K562 (cell line): ENCODE measurements at regions not wholly inside any gene's neighbourhood (a gene's known extent, or its start where the extent isn't known, plus 50 kb on each side); places are given as distances from the start of the nearest gene placed in this dataset.

Source experiments
- ATAC-seq: fragments of 200-7000 bp; cut with Tn5 transposase; 3 replicates; pipeline ENCODE4 v1.9.1; 2020; ENCODE audit warnings: moderate library complexity
- BruUV-seq: library from RNA; stranded (reverse); fragments of 400-500 nt; replicated peaks from 2 replicates; lab custom pipeline; 2021; lab: Mats Ljungman, UMichigan
- CTCF ChIA-PET: fragments of 300-600 bp; formaldehyde crosslinking; extraction: SDS; loops from one replicate; lab custom pipeline; 2021; ENCODE audit warnings: low intra/inter-chr PET ratio; lab: Yijun Ruan, JAX
- POLR2A ChIA-PET: fragments of 300-600, 350-650 bp; sonication (Branson Sonifier 250); formaldehyde crosslinking; extraction: SDS; loops from one replicate; lab custom pipeline; 2021; ENCODE audit warnings: antibody characterized with exemption, inconsistent platforms; lab: Yijun Ruan, JAX
- DNase-seq, 4 experiments: peaks; one replicate each; pipeline versions ENCODE4 v3.0.0 to v3.0.0-alpha.2; 2011 to 2018; ENCODE audit warnings: low spot score in 3 of 4, mixed read lengths in 3 of 4; ENCODE audit errors: extremely low read depth in 1 of 4
- FAIRE-seq: peaks from 2 replicates; lab custom pipeline; 2011; peaks lifted over from hg19 to GRCh38; lab: Jason Lieb, UNC
- H2AFZ ChIP-seq: 2 replicates; pipeline ENCODE4 v1.6.0; 2011; ENCODE audit warnings: low read depth, low read length, control low read depth, inconsistent platforms
- H3K27ac ChIP-seq: fragments of 200-600 bp; 3 replicates; pipeline ENCODE4 v1.8.0; 2011; ENCODE audit warnings: low read depth, mild to moderate bottlenecking, control low read depth, inconsistent platforms, low read length, moderate library complexity, mixed read lengths; ENCODE audit errors: extremely low read depth
- H3K27me3 ChIP-seq, 2 experiments: fragments of 300-600 bp in 1 of 2; 2 replicates in 1 of 2; 3 replicates in 1 of 2; pipeline versions ENCODE4 v1.6.0 to v1.8.0; 2011; ENCODE audit warnings: inconsistent platforms in 2 of 2, low read length in 2 of 2, mild to moderate bottlenecking in 1 of 2, mixed read lengths in 1 of 2, moderate library complexity in 1 of 2; ENCODE audit not compliant: control insufficient read depth in 2 of 2, insufficient read depth in 2 of 2
- H3K36me3 ChIP-seq: fragments of 300-600 bp; 3 replicates; pipeline ENCODE4 v1.8.0; 2011; ENCODE audit warnings: mild to moderate bottlenecking, low read length, inconsistent platforms; ENCODE audit not compliant: control insufficient read depth, insufficient read depth
- H3K4me1 ChIP-seq, 2 experiments: fragments of 200-600 bp in 1 of 2; replicated peaks in 1 of 2; 2 replicates in 1 of 2; 3 replicates in 1 of 2; pipeline versions ENCODE4 v1.5.1 to v1.8.0; 2011; ENCODE audit warnings: inconsistent platforms in 2 of 2, low read length in 2 of 2, mild to moderate bottlenecking in 1 of 2, mixed read lengths in 1 of 2, moderate library complexity in 1 of 2; ENCODE audit not compliant: control insufficient read depth in 2 of 2, insufficient read depth in 2 of 2
- H3K4me2 ChIP-seq: 2 replicates; pipeline ENCODE4 v1.6.1; 2011; ENCODE audit warnings: low read length, control low read depth, inconsistent platforms, mixed read lengths; ENCODE audit not compliant: insufficient read depth
- H3K4me3 ChIP-seq: fragments of 200-600 bp; sonication (generic), shearing (Covaris generic); 2 replicates; pipeline ENCODE4 v1.5.1; 2016; ENCODE audit warnings: control low read depth, inconsistent platforms
- H3K79me2 ChIP-seq: fragments of 200-600 bp; 3 replicates; pipeline ENCODE4 v1.8.0; 2011; ENCODE audit warnings: low read length, inconsistent platforms; ENCODE audit not compliant: control insufficient read depth, insufficient read depth
- H3K9ac ChIP-seq, 2 experiments: 2 replicates each; pipeline versions ENCODE4 v1.6.0 to v1.6.1; 2011; ENCODE audit warnings: low read depth in 2 of 2, low read length in 2 of 2, control low read depth in 1 of 2, inconsistent platforms in 1 of 2, mild to moderate bottlenecking in 1 of 2, mixed read lengths in 1 of 2; ENCODE audit not compliant: insufficient read depth in 1 of 2
- H3K9me1 ChIP-seq: one replicate; pipeline ENCODE4 v1.6.0; 2011; ENCODE audit warnings: inconsistent platforms, mild to moderate bottlenecking, low read length, moderate library complexity; ENCODE audit not compliant: control insufficient read depth, insufficient read depth
- H3K9me3 ChIP-seq: replicated peaks from 2 replicates; pipeline ENCODE4 v1.5.1; 2011; ENCODE audit warnings: low read depth, low read length, inconsistent platforms; ENCODE audit not compliant: control insufficient read depth, insufficient read depth
- H4K20me1 ChIP-seq: replicated peaks from 2 replicates; pipeline ENCODE4 v1.6.1; 2011; ENCODE audit warnings: low read length, inconsistent platforms, mixed read lengths; ENCODE audit not compliant: control insufficient read depth, insufficient read depth
- ATF1 ChIP-seq, 2 experiments: fragments of 450-650 bp in 1 of 2; IDR thresholded peaks; 2 replicates each; pipeline ENCODE4 v1.6.1; 2016; ENCODE audit warnings: missing compliant biosample characterization in 1 of 2, missing genetic modification characterization in 1 of 2
- CHD2 ChIP-seq: IDR thresholded peaks from 2 replicates; pipeline ENCODE4 v1.6.1; 2011; ENCODE audit warnings: low read depth, low read length
- CREBBP ChIP-seq: IDR thresholded peaks from one replicate; pipeline ENCODE4 v1.6.1; 2012; ENCODE audit warnings: low read depth, mild to moderate bottlenecking, control low read depth, inconsistent platforms, low read length
- FOXJ2 ChIP-seq: fragments of 200-800 bp; sonication (Bioruptor generic); IDR thresholded peaks from 2 replicates; pipeline ENCODE4 v1.6.1; 2016; ENCODE audit warnings: missing genetic modification characterization, missing compliant biosample characterization
- FUS ChIP-seq: fragments of 200-400 bp; formaldehyde crosslinking; optimal IDR thresholded peaks from 2 replicates; pipeline ENCODE3; 2017; ENCODE audit warnings: low read depth, low read length
- MCM7 ChIP-seq, 2 experiments: fragments of 450-650 bp; IDR thresholded peaks; 2 replicates each; pipeline ENCODE4 v1.6.1; 2016 to 2018
- NCOA2 ChIP-seq, 2 experiments: fragments of 450-650 bp; IDR thresholded peaks; 2 replicates each; pipeline ENCODE4 v1.6.1; 2018; ENCODE audit warnings: mild to moderate bottlenecking in 2 of 2, moderate library complexity in 1 of 2; ENCODE audit not compliant: partially characterized antibody in 2 of 2
- PCBP1 ChIP-seq: fragments of 200-400 bp; formaldehyde crosslinking; IDR thresholded peaks from 2 replicates; pipeline ENCODE4 v1.6.1; 2018; ENCODE audit warnings: mild to moderate bottlenecking, low read depth, low read length; ENCODE audit not compliant: poor library complexity, severe bottlenecking
- PML ChIP-seq: IDR thresholded peaks from 2 replicates; pipeline ENCODE4 v1.6.1; 2012; ENCODE audit warnings: low read length, inconsistent platforms
- SLC30A9 ChIP-seq: fragments of 250-450 bp; sonication (Bioruptor Pico); IDR thresholded peaks from 2 replicates; pipeline ENCODE4 v1.8.0; 2022; ENCODE audit warnings: mild to moderate bottlenecking, moderate library complexity
- SMAD4 ChIP-seq: fragments of 250-450 bp; sonication (Bioruptor Pico); conservative IDR thresholded peaks from 2 replicates; pipeline ENCODE4 v1.8.0; 2021; ENCODE audit warnings: inconsistent platforms, mild to moderate bottlenecking, moderate library complexity
- ZNF121 ChIP-seq: sonication (generic); formaldehyde crosslinking; conservative IDR thresholded peaks from 2 replicates; pipeline ENCODE4 v1.8.0; 2022; ENCODE audit warnings: missing genetic modification reagents
- WGBS: fragments of 100-300 bp; shearing (Covaris generic); methylation state at CpG from one replicate; pipeline ENCODE4 v1.1.6; 2016; ENCODE audit warnings: low coverage, mixed read lengths; ENCODE audit not compliant: insufficient coverage; ENCODE audit errors: missing lambda C conversion rate; 5-methylcytosine and 5-hydroxymethylcytosine counted together
- in situ Hi-C: fragments of 300-500 bp; cut with MboI; formaldehyde crosslinking; loops from 4 replicates; pipeline ENCODE4 v1.15.0; 2018; ENCODE audit warnings: inconsistent platforms, mixed read lengths
- intact Hi-C: fragments of 100-400 bp; cut with micrococcal nuclease; formaldehyde crosslinking; loops from 2 replicates; pipeline ENCODE4 v1.14.2; 2022
- TF ChIP-seq, protein P1 (sequence below): fragments of 450-650 bp; IDR thresholded peaks from 2 replicates; pipeline ENCODE4 v1.6.1; 2016; ENCODE audit warnings: borderline replicate concordance
- TF ChIP-seq, protein P2 (sequence below): IDR thresholded peaks from 2 replicates; pipeline ENCODE4 v1.6.1; 2011; ENCODE audit not compliant: insufficient read length; ENCODE audit errors: extremely low read depth

DNA sequence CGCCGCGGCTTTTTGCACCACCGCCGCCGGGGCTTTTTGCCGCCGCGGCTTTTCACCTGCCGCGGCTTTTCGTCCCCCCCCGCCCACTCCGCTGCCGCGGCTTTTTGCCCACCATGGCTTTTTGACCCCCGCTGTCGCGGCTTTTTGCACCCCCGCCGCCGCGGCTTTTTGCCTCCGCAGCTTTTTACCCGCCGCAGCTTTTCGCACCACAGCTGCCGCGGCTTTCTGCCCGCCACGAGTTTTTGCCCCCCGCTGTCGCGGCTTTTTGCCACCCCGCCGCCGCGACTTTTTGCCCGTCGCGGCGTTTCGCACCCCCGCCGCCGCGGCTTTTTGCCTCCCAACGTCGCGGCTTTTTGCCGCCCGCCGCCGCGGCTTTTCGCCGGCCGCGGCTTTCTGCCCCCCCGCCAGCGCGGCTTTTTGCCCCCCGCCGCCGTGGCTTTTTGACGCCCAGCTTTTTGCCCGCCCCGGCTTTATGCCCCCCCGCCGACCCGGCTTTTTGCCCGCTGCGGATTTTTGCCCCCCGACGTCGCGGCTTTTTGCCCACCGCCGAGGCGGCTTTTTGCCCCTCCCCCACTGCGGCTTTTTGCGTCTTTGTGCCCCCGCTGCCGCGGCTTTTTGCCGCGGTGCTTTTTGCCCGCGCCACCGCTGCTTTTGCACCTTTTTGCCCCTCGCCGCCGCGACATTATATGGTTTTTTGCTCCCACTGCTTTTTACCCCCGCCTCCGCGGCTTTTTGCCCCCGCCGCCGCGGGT lies 1343.6 kb downstream of the TP53TG3F start:
- no peak for ATAC-seq
- BruUV-seq, result no TSS peak

DNA sequence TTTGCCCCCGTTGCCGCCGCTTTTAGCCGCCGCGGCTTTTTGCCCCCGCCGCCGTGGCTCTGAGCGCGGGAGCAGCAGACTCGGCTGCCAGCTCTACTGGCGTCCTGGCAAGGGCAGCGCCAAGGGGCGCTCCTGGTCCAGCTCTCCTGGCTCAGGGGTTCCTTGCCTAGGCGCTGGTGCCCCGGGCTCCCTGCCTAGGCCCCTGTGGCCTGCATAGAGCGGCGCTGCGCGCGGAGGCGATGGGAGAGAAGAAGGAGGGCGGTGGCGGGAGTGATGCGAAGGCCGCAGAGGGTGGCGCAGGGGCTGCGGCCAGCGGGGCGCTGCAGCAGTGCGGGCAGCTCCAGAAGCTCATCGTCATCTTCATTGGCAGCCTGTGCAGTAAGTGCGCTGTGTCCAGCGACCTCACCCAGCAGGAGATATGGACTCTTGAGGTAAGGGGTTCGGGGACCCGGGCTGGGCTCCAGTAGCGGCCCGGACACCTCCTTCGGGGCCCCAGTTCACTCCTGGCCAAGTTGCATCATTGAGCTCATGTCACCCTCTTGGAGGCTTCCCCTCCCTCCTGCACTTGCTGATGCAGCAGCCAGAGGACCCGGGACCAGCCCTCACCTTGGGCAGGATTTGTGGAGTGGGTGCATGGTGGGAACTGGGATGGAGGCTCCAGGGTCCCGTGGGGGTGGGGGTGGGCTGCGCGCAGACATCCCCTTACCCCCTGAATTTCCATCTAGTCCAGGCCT lies 1344.4 kb downstream of the TP53TG3F start:
- intact Hi-C loops (no loop called here), in situ Hi-C loops (no loop called here)
- ATAC-seq (no peak), FAIRE-seq (no peak), DNase-seq (no peak)
- Histone ChIP-seq H3K27ac (no peak overlapping the region), H4K20me1 (no peaks in the 10 kb centered on the region), H3K36me3 (no peaks in the 10 kb centered on the region), H3K4me1 (no peaks in the 10 kb centered on the region), H3K9ac (no peak overlapping the region), H3K4me3 (no peak overlapping the region), H3K4me2 (no peak overlapping the region), H3K9me1 (no peaks in the 10 kb centered on the region), H3K9me3 (no peaks in the 10 kb centered on the region), H3K27me3 (no peaks in the 10 kb centered on the region), H2AFZ (no peak overlapping the region), H3K79me2 (no peaks in the 10 kb centered on the region)
- POLR2A ChIA-PET, result no interaction called here
- no TSS peak for BruUV-seq
- 44% methylated on average over 12 of the region's 44 CpGs for WGBS
- CTCF ChIA-PET, result no interaction called here
- TF ChIP-seq FUS (no peak), NCOA2 (IDR thresholded peaks at IDR 0.05; ENCODE audit: partially characterized antibody in 2 of 2) (no peak), CREBBP (no peak), MCM7 (IDR thresholded peaks at IDR 0.05) (no peak), PML (no peak), SLC30A9 (no peak), ATF1 (CRISPR knock-in tag; IDR thresholded peaks at IDR 0.05) (no peak), ATF1 (tag; IDR thresholded peaks at IDR 0.05) (no peak), FOXJ2 (no peak), ZNF121 (CRISPR knock-in tag) (no peak), CHD2 (no peak)
- TF ChIP-seq, protein P1, sequence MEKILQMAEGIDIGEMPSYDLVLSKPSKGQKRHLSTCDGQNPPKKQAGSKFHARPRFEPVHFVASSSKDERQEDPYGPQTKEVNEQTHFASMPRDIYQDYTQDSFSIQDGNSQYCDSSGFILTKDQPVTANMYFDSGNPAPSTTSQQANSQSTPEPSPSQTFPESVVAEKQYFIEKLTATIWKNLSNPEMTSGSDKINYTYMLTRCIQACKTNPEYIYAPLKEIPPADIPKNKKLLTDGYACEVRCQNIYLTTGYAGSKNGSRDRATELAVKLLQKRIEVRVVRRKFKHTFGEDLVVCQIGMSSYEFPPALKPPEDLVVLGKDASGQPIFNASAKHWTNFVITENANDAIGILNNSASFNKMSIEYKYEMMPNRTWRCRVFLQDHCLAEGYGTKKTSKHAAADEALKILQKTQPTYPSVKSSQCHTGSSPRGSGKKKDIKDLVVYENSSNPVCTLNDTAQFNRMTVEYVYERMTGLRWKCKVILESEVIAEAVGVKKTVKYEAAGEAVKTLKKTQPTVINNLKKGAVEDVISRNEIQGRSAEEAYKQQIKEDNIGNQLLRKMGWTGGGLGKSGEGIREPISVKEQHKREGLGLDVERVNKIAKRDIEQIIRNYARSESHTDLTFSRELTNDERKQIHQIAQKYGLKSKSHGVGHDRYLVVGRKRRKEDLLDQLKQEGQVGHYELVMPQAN, result no peak
- TF ChIP-seq, protein P2, sequence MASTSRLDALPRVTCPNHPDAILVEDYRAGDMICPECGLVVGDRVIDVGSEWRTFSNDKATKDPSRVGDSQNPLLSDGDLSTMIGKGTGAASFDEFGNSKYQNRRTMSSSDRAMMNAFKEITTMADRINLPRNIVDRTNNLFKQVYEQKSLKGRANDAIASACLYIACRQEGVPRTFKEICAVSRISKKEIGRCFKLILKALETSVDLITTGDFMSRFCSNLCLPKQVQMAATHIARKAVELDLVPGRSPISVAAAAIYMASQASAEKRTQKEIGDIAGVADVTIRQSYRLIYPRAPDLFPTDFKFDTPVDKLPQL, result no peak

More for the DNA sequence above, 1343.6 kb downstream of the TP53TG3F start:
- ChIA-PET CTCF (no interaction called here), POLR2A (no interaction called here)
- H3K27me3 ChIP-seq, result no peaks in the 10 kb centered on the region
- 60% methylated on average over 1 of the region's 101 CpGs for WGBS
- H3K4me2 ChIP-seq, result no peak overlapping the region
- no peak for FAIRE-seq
- no peaks in the 10 kb centered on the region for H3K4me1 ChIP-seq
- H3K79me2 ChIP-seq, result no peaks in the 10 kb centered on the region
- no peak overlapping the region for H3K27ac ChIP-seq
- H3K9me1 ChIP-seq, result no peaks in the 10 kb centered on the region
- TF ChIP-seq PCBP1, result peak; percentile 6
- TF ChIP-seq SMAD4, result no peak
- no peak for DNase-seq
- H2AFZ ChIP-seq, result no peak overlapping the region
- no peak overlapping the region for H3K9ac ChIP-seq
- no peak overlapping the region for H3K4me3 ChIP-seq
- no peaks in the 10 kb centered on the region for H4K20me1 ChIP-seq
- in situ Hi-C loops, result no loop called here
- no peaks in the 10 kb centered on the region for H3K36me3 ChIP-seq
- H3K9me3 ChIP-seq, result no peaks in the 10 kb centered on the region
- intact Hi-C loops, result no loop called here
